ENCODE measurements at regions not wholly inside any gene's neighbourhood (a gene's known extent, or its start where the extent isn't known, plus 50 kb on each side); places are given as distances from the start of the nearest gene placed in this dataset.

- CTCF ChIA-PET (ENCODE audit: partially characterized antibody), result interaction anchor here (1.3 kb wide), 1 partner anchor 10 kb away, joined by 3 read pairs; no protein-coding TSS in a partner anchor
- POLR2A ChIA-PET (ENCODE audit: partially characterized antibody), result no interaction called here
- Mint-ChIP-seq H3K4me3 (no peak overlapping the region), H3K27me3 (no peaks in the 10 kb centered on the region), H3K27ac (no peak overlapping the region), H3K36me3 (no peaks in the 10 kb centered on the region), H3K9me3 (peaks cover 0 to 6% (median 2%) of the 10 kb centered on the region in 8 donors), H3K4me1 (no peaks in the 10 kb centered on the region)
- intact Hi-C loops (cut with micrococcal nuclease), result no loop called here
- Histone ChIP-seq H3K36me3 (ENCODE audit: insufficient read depth, low read length) (no peaks in the 10 kb centered on the region), H3K4me3 (ENCODE audit: low read length in 2 of 2) (no peak overlapping the region), H3K27ac (ENCODE audit: low read depth, low read length) (no peak overlapping the region), H3K27me3 (ENCODE audit: insufficient read depth, low read length) (no peaks in the 10 kb centered on the region), H3K4me1 (ENCODE audit: insufficient read depth, low read length) (no peaks in the 10 kb centered on the region), H3K9me3 (ENCODE audit: control insufficient read depth in 1 of 2, low read length in 2 of 2) (no peaks in the 10 kb centered on the region)
- DNase-seq, result no peak
These were observed 170.1 kb upstream of the KCNH7 start for GRCh38 chr2:163008642-163009041.

- CTCF ChIA-PET (ENCODE audit: partially characterized antibody), result no interaction called here
These were observed 156.2 kb upstream of the KCNH7 start for GRCh38 chr2:162994718-162995117.

GRCh38 chr2:162992828-162993227 is 154.3 kb upstream of the KCNH7 start:
- H3K27ac Mint-ChIP-seq, result no peak overlapping the region

More at GRCh38 chr2:162994718-162995117, 156.2 kb upstream of the KCNH7 start:
- Histone ChIP-seq H3K27ac (ENCODE audit: low read depth, low read length) (no peak overlapping the region), H3K27me3 (ENCODE audit: insufficient read depth, low read length) (no peaks in the 10 kb centered on the region), H3K36me3 (ENCODE audit: insufficient read depth, low read length) (no peaks in the 10 kb centered on the region), H3K9me3 (ENCODE audit: control insufficient read depth in 1 of 2, low read length in 2 of 2) (no peaks in the 10 kb centered on the region), H3K4me3 (ENCODE audit: low read length in 2 of 2) (no peak overlapping the region), H3K4me1 (ENCODE audit: insufficient read depth, low read length) (no peaks in the 10 kb centered on the region)
- Mint-ChIP-seq H3K27ac (no peak overlapping the region), H3K4me3 (no peak overlapping the region), H3K27me3 (no peaks in the 10 kb centered on the region), H3K9me3 (peaks cover 0 to 6% (median 4%) of the 10 kb centered on the region in 8 donors), H3K36me3 (no peaks in the 10 kb centered on the region), H3K4me1 (no peaks in the 10 kb centered on the region)
- POLR2A ChIA-PET (ENCODE audit: partially characterized antibody), result no interaction called here
- intact Hi-C loops (cut with micrococcal nuclease), result no loop called here
- no peak for DNase-seq

GRCh38 chr2:162989507-162989906 is 150.9 kb upstream of the KCNH7 start:
- Histone ChIP-seq H3K4me3 (ENCODE audit: low read length in 2 of 2) (no peak overlapping the region), H3K4me1 (ENCODE audit: insufficient read depth, low read length) (no peaks in the 10 kb centered on the region), H3K9me3 (ENCODE audit: control insufficient read depth in 1 of 2, low read length in 2 of 2) (no peaks in the 10 kb centered on the region), H3K27ac (ENCODE audit: low read depth, low read length) (no peak overlapping the region), H3K36me3 (ENCODE audit: insufficient read depth, low read length) (no peaks in the 10 kb centered on the region), H3K27me3 (ENCODE audit: insufficient read depth, low read length) (no peaks in the 10 kb centered on the region)
- no peaks in the 10 kb centered on the region for H3K4me1 Mint-ChIP-seq
- no peak overlapping the region for H3K4me3 Mint-ChIP-seq
- H3K9me3 Mint-ChIP-seq, result peaks cover 0 to 8% (median 4%) of the 10 kb centered on the region in 8 donors
- H3K36me3 Mint-ChIP-seq, result no peaks in the 10 kb centered on the region
- no peaks in the 10 kb centered on the region for H3K27me3 Mint-ChIP-seq
- DNase-seq, result no peak
- CTCF ChIA-PET (ENCODE audit: partially characterized antibody), result no interaction called here
- intact Hi-C loops (cut with micrococcal nuclease), result no loop called here
- POLR2A ChIA-PET (ENCODE audit: partially characterized antibody), result no interaction called here
- no peak overlapping the region for H3K27ac Mint-ChIP-seq

More at GRCh38 chr2:162992828-162993227, 154.3 kb upstream of the KCNH7 start:
- no peak for DNase-seq
- Mint-ChIP-seq H3K27me3 (no peaks in the 10 kb centered on the region), H3K4me1 (no peaks in the 10 kb centered on the region), H3K4me3 (no peak overlapping the region), H3K36me3 (no peaks in the 10 kb centered on the region), H3K9me3 (peaks cover 0 to 8% (median 5%) of the 10 kb centered on the region in 8 donors)
- ChIA-PET CTCF (ENCODE audit: partially characterized antibody) (no interaction called here), POLR2A (ENCODE audit: partially characterized antibody) (no interaction called here)
- Histone ChIP-seq H3K9me3 (ENCODE audit: control insufficient read depth in 1 of 2, low read length in 2 of 2) (no peaks in the 10 kb centered on the region), H3K4me1 (ENCODE audit: insufficient read depth, low read length) (no peaks in the 10 kb centered on the region), H3K4me3 (ENCODE audit: low read length in 2 of 2) (no peak overlapping the region), H3K27ac (ENCODE audit: low read depth, low read length) (no peak overlapping the region), H3K36me3 (ENCODE audit: insufficient read depth, low read length) (no peaks in the 10 kb centered on the region), H3K27me3 (ENCODE audit: insufficient read depth, low read length) (no peaks in the 10 kb centered on the region)
- intact Hi-C loops (cut with micrococcal nuclease), result no loop called here

DNA sequence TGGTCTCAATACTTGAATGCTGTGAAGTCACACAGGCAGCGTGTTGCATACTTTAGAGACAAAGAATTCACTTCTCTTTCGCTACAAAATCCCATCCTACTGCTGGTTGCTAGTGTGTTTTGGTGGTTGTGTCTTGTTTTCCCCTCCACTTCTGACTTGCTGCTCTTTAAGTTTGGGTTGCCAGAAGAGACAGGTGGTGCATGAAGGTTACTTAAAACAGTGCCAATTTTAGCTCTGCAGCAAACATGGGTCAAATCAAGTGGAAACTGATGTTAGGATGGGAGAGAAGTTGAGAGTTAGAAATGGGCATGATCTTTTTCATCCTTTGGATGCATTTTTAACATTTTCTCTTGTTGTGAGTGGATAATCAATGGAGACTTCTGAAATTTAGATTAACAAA is 136.2 kb upstream of the KCNH7 start:
- H3K27me3 Mint-ChIP-seq, result peaks cover 0 to 2% of the 10 kb centered on the region in 2 donors

GRCh38 chr2:162972383-162972782 is 133.8 kb upstream of the KCNH7 start:
- Mint-ChIP-seq H3K27me3 (peaks cover 0 to 2% of the 10 kb centered on the region in 2 donors), H3K27ac (no peak overlapping the region), H3K4me1 (no peaks in the 10 kb centered on the region), H3K9me3 (peaks cover 0 to 2% (median 0%) of the 10 kb centered on the region in 8 donors), H3K36me3 (no peaks in the 10 kb centered on the region), H3K4me3 (no peak overlapping the region)
- no peak for DNase-seq
- no peaks in the 10 kb centered on the region for H3K9me3 ChIP-seq (ENCODE audit: control insufficient read depth in 1 of 2, low read length in 2 of 2)
- no peaks in the 10 kb centered on the region for H3K27me3 ChIP-seq (ENCODE audit: insufficient read depth, low read length)
- CTCF ChIA-PET (ENCODE audit: partially characterized antibody), result no interaction called here
- intact Hi-C loops (cut with micrococcal nuclease), result no loop called here
- no peaks in the 10 kb centered on the region for H3K4me1 ChIP-seq (ENCODE audit: insufficient read depth, low read length)
- H3K36me3 ChIP-seq (ENCODE audit: insufficient read depth, low read length), result no peaks in the 10 kb centered on the region
- no peak overlapping the region for H3K4me3 ChIP-seq (ENCODE audit: low read length in 2 of 2)
- POLR2A ChIA-PET (ENCODE audit: partially characterized antibody), result no interaction called here
- no peak overlapping the region for H3K27ac ChIP-seq (ENCODE audit: low read depth, low read length)

More for the DNA sequence above, 136.2 kb upstream of the KCNH7 start:
- Mint-ChIP-seq H3K4me3 (no peak overlapping the region), H3K27ac (no peak overlapping the region), H3K36me3 (no peaks in the 10 kb centered on the region), H3K9me3 (peaks cover 0 to 3% (median 0%) of the 10 kb centered on the region in 8 donors), H3K4me1 (no peaks in the 10 kb centered on the region)
- Histone ChIP-seq H3K4me1 (ENCODE audit: insufficient read depth, low read length) (no peaks in the 10 kb centered on the region), H3K4me3 (ENCODE audit: low read length in 2 of 2) (no peak overlapping the region), H3K27ac (ENCODE audit: low read depth, low read length) (no peak overlapping the region), H3K36me3 (ENCODE audit: insufficient read depth, low read length) (no peaks in the 10 kb centered on the region), H3K9me3 (ENCODE audit: control insufficient read depth in 1 of 2, low read length in 2 of 2) (no peaks in the 10 kb centered on the region), H3K27me3 (ENCODE audit: insufficient read depth, low read length) (no peaks in the 10 kb centered on the region)
- DNase-seq, result no peak
- ChIA-PET POLR2A (ENCODE audit: partially characterized antibody) (no interaction called here), CTCF (ENCODE audit: partially characterized antibody) (no interaction called here)
- intact Hi-C loops (cut with micrococcal nuclease), result no loop called here

GRCh38 chr2:162968306-162968705 is 129.7 kb upstream of the KCNH7 start:
- Histone ChIP-seq H3K4me1 (ENCODE audit: insufficient read depth, low read length) (no peaks in the 10 kb centered on the region), H3K27me3 (ENCODE audit: insufficient read depth, low read length) (no peaks in the 10 kb centered on the region), H3K27ac (ENCODE audit: low read depth, low read length) (no peak overlapping the region), H3K4me3 (ENCODE audit: low read length in 2 of 2) (no peak overlapping the region), H3K36me3 (ENCODE audit: insufficient read depth, low read length) (no peaks in the 10 kb centered on the region), H3K9me3 (ENCODE audit: control insufficient read depth in 1 of 2, low read length in 2 of 2) (no peaks in the 10 kb centered on the region)
- peaks cover 0 to 9% (median under 1%) of the 10 kb centered on the region in 8 donors for H3K9me3 Mint-ChIP-seq
- no peak overlapping the region for H3K4me3 Mint-ChIP-seq
- DNase-seq, result no peak
- no peaks in the 10 kb centered on the region for H3K4me1 Mint-ChIP-seq
- no peak overlapping the region for H3K27ac Mint-ChIP-seq
- H3K27me3 Mint-ChIP-seq, result peaks cover 0 to 2% of the 10 kb centered on the region in 2 donors
- POLR2A ChIA-PET (ENCODE audit: partially characterized antibody), result no interaction called here
- CTCF ChIA-PET (ENCODE audit: partially characterized antibody), result no interaction called here
- intact Hi-C loops (cut with micrococcal nuclease), result no loop called here
- H3K36me3 Mint-ChIP-seq, result no peaks in the 10 kb centered on the region

GRCh38 chr2:162967811-162968210 is 129.2 kb upstream of the KCNH7 start:
- no peak for DNase-seq
- Histone ChIP-seq H3K4me1 (ENCODE audit: insufficient read depth, low read length) (no peaks in the 10 kb centered on the region), H3K4me3 (ENCODE audit: low read length in 2 of 2) (no peak overlapping the region), H3K36me3 (ENCODE audit: insufficient read depth, low read length) (no peaks in the 10 kb centered on the region), H3K9me3 (ENCODE audit: control insufficient read depth in 1 of 2, low read length in 2 of 2) (no peaks in the 10 kb centered on the region), H3K27ac (ENCODE audit: low read depth, low read length) (no peak overlapping the region), H3K27me3 (ENCODE audit: insufficient read depth, low read length) (no peaks in the 10 kb centered on the region)
- Mint-ChIP-seq H3K27me3 (peaks cover 0 to 2% of the 10 kb centered on the region in 2 donors), H3K36me3 (no peaks in the 10 kb centered on the region), H3K27ac (no peak overlapping the region), H3K9me3 (peaks cover 0 to 9% (median under 1%) of the 10 kb centered on the region in 8 donors), H3K4me3 (no peak overlapping the region), H3K4me1 (no peaks in the 10 kb centered on the region)
- CTCF ChIA-PET (ENCODE audit: partially characterized antibody), result no interaction called here
- POLR2A ChIA-PET (ENCODE audit: partially characterized antibody), result no interaction called here
- intact Hi-C loops (cut with micrococcal nuclease), result no loop called here

Data from CD4-positive, alpha-beta memory T cell (primary cell).